Keratinocyte (primary cell): ENCODE measurements at regions not wholly inside any gene's neighbourhood (a gene's known extent, or its start where the extent isn't known, plus 50 kb on each side); places are given as distances from the start of the nearest gene placed in this dataset.

Source experiments
- EZH2 ChIP-seq: IDR thresholded peaks from one replicate; pipeline ENCODE4 v1.6.1; 2012; ENCODE audit warnings: inconsistent platforms, mild to moderate bottlenecking, low read length, moderate library complexity
- TF ChIP-seq, protein P1 (sequence below), 3 experiments: IDR thresholded peaks in 1 of 3; conservative IDR thresholded peaks in 1 of 3; optimal IDR thresholded peaks in 1 of 3; 2 replicates in 2 of 3; 3 replicates in 1 of 3; pipeline versions ENCODE3 to v1.5.1; 2011; ENCODE audit warnings: low read length in 3 of 3, mild to moderate bottlenecking in 3 of 3, moderate library complexity in 2 of 3, control low read depth in 1 of 3, inconsistent platforms in 1 of 3; ENCODE audit not compliant: insufficient read depth in 2 of 3; ENCODE audit errors: extremely low read depth in 1 of 3

DNA sequence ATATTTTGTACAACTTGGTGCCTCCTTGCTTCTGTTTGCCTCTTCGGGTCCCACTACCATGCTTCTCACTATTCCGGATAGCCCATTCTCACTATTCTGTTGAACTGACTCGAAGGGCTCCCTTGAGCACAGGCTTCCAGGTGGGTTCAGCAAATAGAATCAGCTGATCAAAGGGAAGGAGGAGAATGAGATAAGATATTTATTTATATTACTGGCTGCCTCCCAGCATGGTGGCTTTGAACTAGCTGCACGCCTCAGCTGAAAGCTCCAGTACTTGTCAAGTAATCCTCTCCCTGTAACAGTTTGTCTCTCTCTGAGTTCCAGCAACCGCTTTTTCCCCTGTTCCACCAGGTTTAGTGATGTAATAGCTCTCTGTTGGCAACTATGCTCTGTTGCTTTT, 187.8 kb upstream of the HNRNPA3 start:
- TF ChIP-seq, protein P1, sequence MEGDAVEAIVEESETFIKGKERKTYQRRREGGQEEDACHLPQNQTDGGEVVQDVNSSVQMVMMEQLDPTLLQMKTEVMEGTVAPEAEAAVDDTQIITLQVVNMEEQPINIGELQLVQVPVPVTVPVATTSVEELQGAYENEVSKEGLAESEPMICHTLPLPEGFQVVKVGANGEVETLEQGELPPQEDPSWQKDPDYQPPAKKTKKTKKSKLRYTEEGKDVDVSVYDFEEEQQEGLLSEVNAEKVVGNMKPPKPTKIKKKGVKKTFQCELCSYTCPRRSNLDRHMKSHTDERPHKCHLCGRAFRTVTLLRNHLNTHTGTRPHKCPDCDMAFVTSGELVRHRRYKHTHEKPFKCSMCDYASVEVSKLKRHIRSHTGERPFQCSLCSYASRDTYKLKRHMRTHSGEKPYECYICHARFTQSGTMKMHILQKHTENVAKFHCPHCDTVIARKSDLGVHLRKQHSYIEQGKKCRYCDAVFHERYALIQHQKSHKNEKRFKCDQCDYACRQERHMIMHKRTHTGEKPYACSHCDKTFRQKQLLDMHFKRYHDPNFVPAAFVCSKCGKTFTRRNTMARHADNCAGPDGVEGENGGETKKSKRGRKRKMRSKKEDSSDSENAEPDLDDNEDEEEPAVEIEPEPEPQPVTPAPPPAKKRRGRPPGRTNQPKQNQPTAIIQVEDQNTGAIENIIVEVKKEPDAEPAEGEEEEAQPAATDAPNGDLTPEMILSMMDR (optimal IDR thresholded peaks at IDR 0.05 in 1 of 3, IDR thresholded peaks at IDR 0.05 in 1 of 3, conservative IDR thresholded peaks at IDR 0.05 in 1 of 3; ENCODE audit: extremely low read depth in 1 of 3, insufficient read depth in 2 of 3, low read length in 3 of 3): no peak
- no peak for TF ChIP-seq EZH2
